Stomach (tissue), 4 donors: ENCODE measurements at regions not wholly inside any gene's neighbourhood (a gene's known extent, or its start where the extent isn't known, plus 50 kb on each side); places are given as distances from the start of the nearest gene placed in this dataset.

Source experiments
- CTCF ChIP-seq, 7 experiments: fragments of 450-650 bp in 4 of 7; fragments of 200-600 bp in 3 of 7; sonication (generic) in 3 of 7; IDR thresholded peaks; one replicate each; pipeline ENCODE4 v1.5.1; 2016 to 2019; ENCODE audit warnings: antibody characterized with exemption in 7 of 7, control low read depth in 2 of 7, mild to moderate bottlenecking in 1 of 7
- POLR2A ChIP-seq, 4 donors: fragments of 450-650 bp; IDR thresholded peaks; one replicate each; pipeline ENCODE4 v1.6.1; 2016; ENCODE audit warnings: antibody characterized with exemption in 4 of 4, control low read depth in 2 of 4, mild to moderate bottlenecking in 1 of 4, moderate library complexity in 1 of 4
- POLR2AphosphoS5 ChIP-seq, 3 donors: sonication (generic); formaldehyde crosslinking; IDR thresholded peaks; one replicate each; pipeline ENCODE4 v1.6.1; 2016; ENCODE audit warnings: antibody characterized with exemption in 3 of 3

- no peak for TF ChIP-seq POLR2AphosphoS5 (IDR thresholded peaks at IDR 0.05)
- no peak for TF ChIP-seq CTCF (IDR thresholded peaks at IDR 0.05)
- no peak for TF ChIP-seq POLR2A (IDR thresholded peaks at IDR 0.05)
Measured at GRCh38 chr5:135222171-135222681, 176.8 kb downstream of the MACROH2A1 start.
